ENCODE measurements at regions not wholly inside any gene's neighbourhood (a gene's known extent, or its start where the extent isn't known, plus 50 kb on each side); places are given as distances from the start of the nearest gene placed in this dataset.

DNA sequence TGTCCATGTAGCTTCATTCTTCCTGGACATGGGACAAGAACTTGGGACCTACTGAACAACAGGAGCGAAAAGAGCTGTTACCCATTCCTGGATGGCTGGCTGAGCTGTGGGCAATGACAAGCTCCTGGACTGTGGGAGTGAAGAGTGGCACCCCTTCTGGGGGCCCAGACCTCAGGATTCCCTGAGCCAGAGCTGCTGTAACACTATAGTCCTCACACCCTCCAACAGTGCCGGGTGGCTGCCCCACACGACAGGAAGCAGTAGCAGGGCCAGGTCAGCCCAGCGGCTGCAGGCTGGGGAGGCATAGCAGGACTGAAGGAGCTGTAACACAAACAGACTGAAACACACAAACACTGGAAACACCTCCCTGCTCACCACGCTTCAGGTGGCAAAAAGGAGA lies 169.7 kb upstream of the IRX2 start:
- TF ChIP-seq CTCF (conservative IDR thresholded peaks at IDR 0.05; ENCODE audit: low read depth in 2 of 2) (no peak), POLR2AphosphoS5 (IDR thresholded peaks at IDR 0.05; ENCODE audit: low read depth) (no peak), REST (IDR thresholded peaks at IDR 0.05; ENCODE audit: unreplicated experiment) (no peak), EZH2phosphoT487 (IDR thresholded peaks at IDR 0.05; ENCODE audit: unreplicated experiment) (no peak), EZH2 (IDR thresholded peaks at IDR 0.05; ENCODE audit: low read depth, unreplicated experiment) (no peak), JUNB (IDR thresholded peaks at IDR 0.05; ENCODE audit: unreplicated experiment) (no peak), STAT1 (IDR thresholded peaks at IDR 0.05; ENCODE audit: unreplicated experiment) (no peak)
